Sigmoid colon (tissue), 6 donors: ENCODE measurements at regions not wholly inside any gene's neighbourhood (a gene's known extent, or its start where the extent isn't known, plus 50 kb on each side); places are given as distances from the start of the nearest gene placed in this dataset.

Experiments
- DNase-seq: peaks from one replicate; pipeline ENCODE4 v3.0.0-alpha.2; 2019
- H3K27ac ChIP-seq, 4 donors: fragments of 200-600 bp; sonication (generic); one replicate each; pipeline ENCODE4 v1.5.1; 2016 to 2019; ENCODE audit warnings: mild to moderate bottlenecking in 1 of 4
- H3K27me3 ChIP-seq, 3 donors: fragments of 200-600 bp; sonication (generic); one replicate each; pipeline ENCODE4 v1.5.1; 2019; ENCODE audit warnings: mild to moderate bottlenecking in 1 of 3
- H3K36me3 ChIP-seq, 4 donors: fragments of 200-600 bp; sonication (generic); one replicate each; pipeline ENCODE4 v1.5.1; 2016 to 2019
- H3K4me1 ChIP-seq, 4 donors: fragments of 200-600 bp; sonication (generic); one replicate each; pipeline ENCODE4 v1.5.1; 2017 to 2019
- H3K4me3 ChIP-seq, 4 donors: fragments of 200-600 bp; sonication (generic); one replicate each; pipeline ENCODE4 v1.5.1; 2017 to 2019; ENCODE audit warnings: mild to moderate bottlenecking in 2 of 4, moderate library complexity in 1 of 4
- H3K9me3 ChIP-seq, 4 donors: fragments of 200-600 bp in 3 of 4; sonication (generic) in 3 of 4; one replicate each; pipeline versions ENCODE4 v1.5.1 to v1.6.1; 2013 to 2019
- CTCF ChIP-seq, 4 experiments: fragments of 450-650 bp in 3 of 4; fragments of 200-600 bp in 1 of 4; IDR thresholded peaks; one replicate each; pipeline ENCODE4 v1.5.1; 2016 to 2019; ENCODE audit warnings: antibody characterized with exemption in 4 of 4, mild to moderate bottlenecking in 3 of 4, moderate library complexity in 2 of 4
- EP300 ChIP-seq, 4 donors: sonication (generic); formaldehyde crosslinking; IDR thresholded peaks; one replicate each; pipeline ENCODE4 v1.6.1; 2017; ENCODE audit warnings: antibody characterized with exemption in 4 of 4
- POLR2A ChIP-seq, 2 donors: fragments of 450-650 bp; IDR thresholded peaks; one replicate each; pipeline ENCODE4 v1.6.1; 2016; ENCODE audit warnings: antibody characterized with exemption in 2 of 2, mild to moderate bottlenecking in 2 of 2, moderate library complexity in 2 of 2
- POLR2AphosphoS5 ChIP-seq, 4 donors: sonication (generic); formaldehyde crosslinking; IDR thresholded peaks; one replicate each; pipeline ENCODE4 v1.6.1; 2017; ENCODE audit warnings: antibody characterized with exemption in 4 of 4
- WGBS, 2 donors: extraction: QIAGEN DNeasy Blood & Tissue Kit; methylation state at CpG; one replicate each; pipeline ENCODE4 v1.1.7; 2013; 5-methylcytosine and 5-hydroxymethylcytosine counted together
- intact Hi-C: fragments of 100-400 bp; cut with DNase I; formaldehyde crosslinking; loops from one replicate; pipeline ENCODE4 v1.15.1; 2023
- donor health status: healthy with polysubstance abuse.
- donor health status: healthy.

GRCh38 chr10:21173802-21174714 is 276.9 kb upstream of the NEBL start:
- intact Hi-C loops: no loop called here
- Histone ChIP-seq H3K27ac (peak overlapping the region in 1 of 4 donors; percentile 27), H3K36me3 (no peaks in the 10 kb centered on the region), H3K4me1 (peaks cover 0 to 22% (median 20%) of the 10 kb centered on the region in 4 donors), H3K9me3 (peaks cover 0 to 3% (median under 1%) of the 10 kb centered on the region in 4 donors), H3K27me3 (peaks cover 14 to 56% (median 28%) of the 10 kb centered on the region in 3 donors), H3K4me3 (peak overlapping the region in 3 of 4 donors; percentile 39 to 52 (median 50))
- WGBS, 2 donors: 1% methylated on average over 107 of the region's 107 CpGs
- TF ChIP-seq CTCF (IDR thresholded peaks at IDR 0.05) (no peak), EP300 (IDR thresholded peaks at IDR 0.05) (no peak), POLR2A (IDR thresholded peaks at IDR 0.05) (no peak), POLR2AphosphoS5 (IDR thresholded peaks at IDR 0.05) (no peak)
- no peak for DNase-seq

DNA sequence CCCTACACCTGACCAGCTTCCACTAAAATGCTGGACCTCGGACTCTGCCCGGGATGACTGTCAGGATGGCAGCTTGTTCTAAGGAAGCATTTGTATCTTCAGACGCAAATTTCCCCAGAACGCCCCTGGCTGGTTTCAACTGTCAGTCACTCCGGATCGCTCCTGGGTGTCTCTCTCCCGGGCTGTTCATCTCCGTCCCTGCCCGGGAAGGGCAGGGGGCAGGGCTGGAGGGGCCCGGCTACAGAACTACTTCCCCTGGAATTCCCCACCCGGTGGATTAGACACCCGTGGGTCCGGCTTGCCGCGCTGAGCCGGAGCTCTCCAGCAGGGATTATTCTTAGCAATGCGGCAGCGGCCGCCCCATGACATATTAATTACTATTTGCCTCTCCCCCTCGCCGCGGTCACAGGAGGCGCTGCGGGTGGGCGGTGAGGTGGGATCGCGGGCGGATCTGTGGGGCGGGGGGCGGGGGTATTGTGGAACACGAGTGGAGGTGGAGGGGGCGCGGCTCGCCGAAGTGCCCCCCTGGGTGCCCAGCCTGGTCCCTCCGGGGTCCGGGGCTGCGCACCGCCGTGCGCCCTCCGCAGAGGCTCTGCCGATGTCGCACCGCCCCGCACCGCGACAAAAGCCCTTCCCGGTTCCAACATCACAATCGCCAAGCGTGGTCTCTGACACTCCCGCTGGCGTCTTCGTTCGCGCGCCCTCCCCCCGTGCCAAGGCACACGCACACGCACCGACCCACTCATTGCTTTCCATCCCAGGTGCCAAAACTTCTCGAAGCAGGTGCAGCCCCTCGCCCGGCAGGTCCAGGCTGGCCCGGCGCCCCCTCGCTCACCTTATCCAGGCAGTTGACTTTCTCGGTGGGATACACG is 276.1 kb upstream of the NEBL start:
- DNase-seq: no peak
- no peak overlapping the region for H3K27ac ChIP-seq

GRCh38 chr10:21172542-21172929 is 275.4 kb upstream of the NEBL start:
- DNase-seq: no peak
- Histone ChIP-seq H3K4me1 (peaks cover 0 to 22% (median 20%) of the 10 kb centered on the region in 4 donors), H3K36me3 (no peaks in the 10 kb centered on the region), H3K9me3 (no peaks in the 10 kb centered on the region), H3K27ac (no peak overlapping the region), H3K4me3 (peak overlapping the region in 2 of 4 donors; percentile 39 to 50), H3K27me3 (peaks cover 14 to 56% (median 28%) of the 10 kb centered on the region in 3 donors)
- intact Hi-C loops: no loop called here
- 9 to 39% methylated on average over 10 of the region's 10 CpGs for WGBS, 2 donors
- TF ChIP-seq POLR2A (IDR thresholded peaks at IDR 0.05): no peak
- no peak for TF ChIP-seq CTCF (IDR thresholded peaks at IDR 0.05)
- TF ChIP-seq EP300 (IDR thresholded peaks at IDR 0.05): no peak
- no peak for TF ChIP-seq POLR2AphosphoS5 (IDR thresholded peaks at IDR 0.05)

More for the DNA sequence above, 276.1 kb upstream of the NEBL start:
- Histone ChIP-seq H3K27me3 (peaks cover 14 to 56% (median 28%) of the 10 kb centered on the region in 3 donors), H3K4me3 (peak overlapping the region in 3 of 4 donors; percentile 39 to 52 (median 50)), H3K36me3 (no peaks in the 10 kb centered on the region), H3K9me3 (no peaks in the 10 kb centered on the region), H3K4me1 (peaks cover 0 to 22% (median 20%) of the 10 kb centered on the region in 4 donors)
- WGBS, 2 donors: 1% methylated on average over 69 of the region's 69 CpGs
- intact Hi-C loops: no loop called here
- no peak for TF ChIP-seq CTCF (IDR thresholded peaks at IDR 0.05)

GRCh38 chr10:21171936-21172541 is 274.9 kb upstream of the NEBL start:
- Histone ChIP-seq H3K9me3 (no peaks in the 10 kb centered on the region), H3K4me3 (no peak overlapping the region), H3K27ac (no peak overlapping the region), H3K27me3 (peaks cover 14 to 55% (median 28%) of the 10 kb centered on the region in 3 donors), H3K36me3 (no peaks in the 10 kb centered on the region), H3K4me1 (peaks cover 0 to 22% (median 20%) of the 10 kb centered on the region in 4 donors)
- intact Hi-C loops: no loop called here
- TF ChIP-seq EP300 (IDR thresholded peaks at IDR 0.05) (no peak), POLR2AphosphoS5 (IDR thresholded peaks at IDR 0.05) (no peak), CTCF (IDR thresholded peaks at IDR 0.05) (no peak), POLR2A (IDR thresholded peaks at IDR 0.05) (no peak)
- DNase-seq: no peak
- WGBS, 2 donors: 37 to 75% methylated on average over 6 of the region's 6 CpGs
